Epithelial cell of proximal tubule (primary cell): ENCODE measurements at regions not wholly inside any gene's neighbourhood (a gene's known extent, or its start where the extent isn't known, plus 50 kb on each side); places are given as distances from the start of the nearest gene placed in this dataset.

Experiments used
- DNase-seq: peaks from one replicate; pipeline ENCODE4 v3.0.0-alpha.2; 2011; ENCODE audit warnings: low read depth
- H3K4me3 ChIP-seq: 2 replicates; pipeline ENCODE4 v1.5.1; 2011; ENCODE audit warnings: low read depth, mild to moderate bottlenecking, low read length
- TF ChIP-seq, protein P1 (sequence below): conservative IDR thresholded peaks from 2 replicates; pipeline ENCODE4 v1.5.1; 2012; ENCODE audit warnings: low read depth, mild to moderate bottlenecking, low read length

DNA sequence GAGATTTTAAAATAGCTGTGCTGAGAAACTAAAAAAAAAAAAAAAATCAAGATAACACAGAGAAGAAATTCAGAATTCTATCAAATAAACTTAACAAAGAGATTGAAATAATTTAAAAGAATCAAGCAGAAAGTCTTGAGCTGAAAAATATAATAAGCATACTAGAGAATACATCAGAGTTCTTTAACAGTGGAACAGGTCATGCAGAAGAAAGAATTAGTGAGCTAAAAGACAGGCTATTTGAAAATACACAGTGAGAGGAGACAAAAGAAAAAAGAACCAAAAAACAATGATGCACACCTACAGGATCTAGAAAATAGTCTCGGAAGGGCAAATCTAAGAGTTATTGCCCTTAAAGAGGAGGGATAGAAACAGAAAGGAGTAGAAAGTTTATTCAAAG, 548.1 kb downstream of the ADCYAP1 start:
- TF ChIP-seq, protein P1, sequence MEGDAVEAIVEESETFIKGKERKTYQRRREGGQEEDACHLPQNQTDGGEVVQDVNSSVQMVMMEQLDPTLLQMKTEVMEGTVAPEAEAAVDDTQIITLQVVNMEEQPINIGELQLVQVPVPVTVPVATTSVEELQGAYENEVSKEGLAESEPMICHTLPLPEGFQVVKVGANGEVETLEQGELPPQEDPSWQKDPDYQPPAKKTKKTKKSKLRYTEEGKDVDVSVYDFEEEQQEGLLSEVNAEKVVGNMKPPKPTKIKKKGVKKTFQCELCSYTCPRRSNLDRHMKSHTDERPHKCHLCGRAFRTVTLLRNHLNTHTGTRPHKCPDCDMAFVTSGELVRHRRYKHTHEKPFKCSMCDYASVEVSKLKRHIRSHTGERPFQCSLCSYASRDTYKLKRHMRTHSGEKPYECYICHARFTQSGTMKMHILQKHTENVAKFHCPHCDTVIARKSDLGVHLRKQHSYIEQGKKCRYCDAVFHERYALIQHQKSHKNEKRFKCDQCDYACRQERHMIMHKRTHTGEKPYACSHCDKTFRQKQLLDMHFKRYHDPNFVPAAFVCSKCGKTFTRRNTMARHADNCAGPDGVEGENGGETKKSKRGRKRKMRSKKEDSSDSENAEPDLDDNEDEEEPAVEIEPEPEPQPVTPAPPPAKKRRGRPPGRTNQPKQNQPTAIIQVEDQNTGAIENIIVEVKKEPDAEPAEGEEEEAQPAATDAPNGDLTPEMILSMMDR: no peak
- H3K4me3 ChIP-seq: no peak overlapping the region
- DNase-seq: no peak

DNA sequence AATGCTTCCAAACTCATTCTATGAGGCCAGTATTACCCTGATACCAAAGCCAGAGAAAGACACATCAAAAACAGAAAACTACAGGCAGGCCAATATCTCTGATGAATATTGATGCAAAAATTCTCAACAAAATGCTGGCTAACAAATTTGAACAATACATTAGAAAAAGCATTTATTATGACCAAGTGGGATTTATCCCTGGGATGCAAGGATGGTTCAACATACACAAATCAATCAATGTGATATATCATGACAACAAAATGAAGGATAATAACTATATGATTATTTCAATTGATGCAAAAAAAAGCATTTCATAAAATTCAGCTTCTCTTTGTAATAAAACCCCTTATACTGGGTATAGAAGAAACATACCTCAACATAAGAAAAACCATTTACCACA, 550.9 kb downstream of the ADCYAP1 start:
- H3K4me3 ChIP-seq: no peak overlapping the region
- TF ChIP-seq, protein P1: no peak
- DNase-seq: no peak

DNA sequence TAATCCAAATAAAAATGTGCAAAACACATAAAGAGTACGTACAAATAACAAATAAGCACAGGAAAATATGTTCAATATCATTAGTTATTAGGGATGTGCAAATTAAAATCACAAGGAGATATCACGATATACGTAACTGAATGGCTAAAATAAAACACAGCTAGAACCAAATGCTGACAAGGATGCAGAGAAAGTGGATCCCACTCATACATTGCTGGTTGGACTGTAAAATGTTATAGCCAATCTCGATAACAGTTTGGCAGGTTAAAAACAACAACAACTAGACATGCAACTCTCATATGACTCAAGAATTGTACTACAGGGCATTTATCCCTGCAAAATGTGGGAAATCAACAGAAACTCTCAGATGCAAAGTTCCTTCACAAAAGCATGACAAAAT, 553.9 kb downstream of the ADCYAP1 start:
- TF ChIP-seq, protein P1: no peak
- DNase-seq: no peak
- no peak overlapping the region for H3K4me3 ChIP-seq

DNA sequence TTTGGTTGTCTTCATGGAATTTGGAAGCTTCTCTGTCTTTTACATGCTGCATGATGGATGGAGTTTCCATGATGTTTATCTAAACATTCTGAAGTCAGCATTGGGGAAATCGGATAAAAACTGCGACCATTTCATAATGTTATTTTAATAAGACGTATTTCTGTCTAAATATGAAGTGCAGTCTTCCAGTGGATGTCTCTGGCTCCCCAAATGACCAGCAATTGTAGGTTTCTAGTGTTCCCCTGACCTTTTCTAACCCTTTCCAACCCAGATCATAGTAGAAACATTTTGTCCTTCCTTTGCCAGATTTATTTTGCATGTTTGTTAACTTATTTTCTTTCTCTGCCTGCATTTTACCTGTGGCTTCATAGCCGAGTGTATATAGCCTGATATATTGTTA, 559.3 kb downstream of the ADCYAP1 start:
- TF ChIP-seq, protein P1: no peak
- no peak for DNase-seq
- H3K4me3 ChIP-seq: no peak overlapping the region

DNA sequence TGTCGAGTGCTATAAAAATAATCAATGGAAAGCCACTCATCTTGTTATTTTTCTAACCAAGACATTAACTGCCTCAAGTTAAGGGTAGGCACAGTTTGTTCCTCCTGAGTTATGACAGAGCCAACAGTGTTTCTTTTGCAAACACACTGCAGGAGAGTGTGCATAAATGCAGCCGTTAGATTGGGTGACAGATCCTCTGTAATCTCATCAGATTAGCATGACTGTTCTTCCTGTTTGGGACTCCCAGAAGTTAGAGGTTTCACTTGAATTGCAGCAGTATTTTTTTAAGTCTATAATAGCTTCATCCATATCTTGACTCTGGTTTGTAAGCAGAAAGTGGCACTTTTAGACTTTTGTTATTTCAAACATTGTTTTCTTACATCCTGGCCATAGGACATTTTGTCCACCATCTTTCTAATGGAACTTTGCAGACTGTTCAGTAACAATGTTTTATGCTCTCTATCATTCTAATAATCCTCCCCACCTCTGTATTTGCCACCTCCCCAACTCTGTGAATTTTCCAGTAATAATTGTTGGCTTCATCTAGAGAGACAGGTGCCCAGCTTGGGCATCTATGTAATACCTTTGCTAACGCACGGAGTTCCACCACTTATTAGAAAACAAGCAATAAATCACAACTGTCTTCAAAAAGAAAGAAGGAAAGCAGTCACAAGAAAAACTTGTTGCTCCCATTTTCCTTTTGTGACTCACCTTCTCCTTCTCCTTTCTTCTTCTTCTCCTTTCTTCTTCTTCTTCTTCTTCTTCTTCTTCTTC, 560.0 kb downstream of the ADCYAP1 start:
- TF ChIP-seq, protein P1: no peak
- DNase-seq: no peak
- H3K4me3 ChIP-seq: no peak overlapping the region

DNA sequence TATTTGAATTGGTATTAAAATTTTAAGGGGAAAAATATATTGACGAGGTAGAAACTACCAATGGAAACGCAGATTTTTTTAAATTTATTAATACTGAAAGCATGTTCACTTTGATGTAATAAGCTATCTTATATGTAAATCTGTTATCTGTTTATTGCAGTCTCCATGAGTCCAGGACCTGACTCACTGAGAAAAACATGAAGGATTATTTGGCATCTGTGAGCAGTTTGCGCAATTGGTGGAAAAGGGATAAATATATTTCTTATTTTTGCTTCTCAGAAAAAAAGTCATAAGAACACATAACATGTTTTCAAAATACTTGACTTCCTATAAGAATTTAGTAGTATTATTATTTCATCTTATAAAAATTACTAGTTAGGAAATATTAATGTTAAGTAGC, 561.4 kb downstream of the ADCYAP1 start:
- TF ChIP-seq, protein P1: no peak
- DNase-seq: no peak
- H3K4me3 ChIP-seq: no peak overlapping the region

DNA sequence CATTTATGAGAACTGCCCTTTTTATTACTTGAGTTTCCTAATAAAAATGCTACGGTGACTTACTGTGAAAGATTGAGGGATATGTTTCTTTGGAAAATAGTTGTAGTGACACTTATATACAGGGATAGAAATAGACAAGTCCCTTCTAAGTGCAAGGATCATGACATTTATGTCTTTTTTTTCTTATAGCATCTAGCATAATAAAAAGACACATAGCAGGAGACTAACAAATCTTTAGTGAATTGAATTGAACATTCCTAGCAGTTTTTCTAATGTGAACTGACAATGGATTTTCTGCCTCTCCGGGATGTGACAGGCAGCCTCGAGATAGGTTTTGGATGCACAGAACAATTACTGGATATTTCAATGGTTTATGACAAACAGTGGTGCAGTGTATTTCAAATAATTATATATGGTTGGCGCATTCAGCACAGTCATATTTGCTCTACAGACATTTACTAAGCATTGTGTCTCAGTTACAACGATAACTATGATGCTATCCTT, 562.8 kb downstream of the ADCYAP1 start:
- no peak for DNase-seq
- TF ChIP-seq, protein P1: no peak
- H3K4me3 ChIP-seq: no peak overlapping the region
